HepG2 (cell line): ENCODE measurements at regions not wholly inside any gene's neighbourhood (a gene's known extent, or its start where the extent isn't known, plus 50 kb on each side); places are given as distances from the start of the nearest gene placed in this dataset.

ENCODE experiments used
- ATAC-seq: fragments of 200-7000 bp; cut with Tn5 transposase; 3 replicates; pipeline ENCODE4 v1.9.1; 2020; ENCODE audit warnings: mild to moderate bottlenecking, moderate library complexity
- BruUV-seq: library from RNA; stranded (reverse); fragments of 400-500 nt; replicated peaks from 2 replicates; lab custom pipeline; 2021; lab: Mats Ljungman, UMichigan
- CTCF ChIA-PET: fragments of 300-600 bp; formaldehyde crosslinking; extraction: SDS; loops from one replicate; lab custom pipeline; 2021; ENCODE audit warnings: low total read pairs, inconsistent platforms, low intra/inter-chr PET ratio; lab: Yijun Ruan, JAX
- POLR2A ChIA-PET: fragments of 350-600 bp; sonication (Branson Sonifier 250); formaldehyde crosslinking; loops from one replicate; lab custom pipeline; 2020; ENCODE audit warnings: antibody characterized with exemption, inconsistent platforms; lab: Yijun Ruan, JAX
- DNase-seq: peaks from one replicate; pipeline ENCODE4 v3.0.0-alpha.2; 2015; ENCODE audit warnings: low spot score
- FAIRE-seq: peaks from 3 replicates; lab custom pipeline; 2011; peaks lifted over from hg19 to GRCh38; lab: Jason Lieb, UNC
- H2AFZ ChIP-seq: one replicate; pipeline ENCODE4 v1.6.1; 2011; ENCODE audit warnings: low read length, inconsistent platforms
- H3K27ac ChIP-seq: fragments of 300-600 bp; 3 replicates; pipeline ENCODE4 v1.8.0; 2011; ENCODE audit warnings: mixed run types, mild to moderate bottlenecking, mixed read lengths, low read length, inconsistent platforms; ENCODE audit not compliant: insufficient read depth; ENCODE audit errors: extremely low read length
- H3K27me3 ChIP-seq, 2 experiments: fragments of 200-600 bp in 1 of 2; 2 replicates in 1 of 2; 3 replicates in 1 of 2; pipeline versions ENCODE4 v1.6.0 to v1.8.0; 2011; ENCODE audit warnings: low read length in 2 of 2, mild to moderate bottlenecking in 2 of 2, moderate library complexity in 2 of 2, inconsistent platforms in 1 of 2; ENCODE audit not compliant: insufficient read depth in 2 of 2, control insufficient read depth in 1 of 2
- H3K36me3 ChIP-seq, 2 experiments: fragments of 200-600 bp in 1 of 2; replicated peaks in 1 of 2; 2 replicates in 1 of 2; 3 replicates in 1 of 2; pipeline versions ENCODE4 v1.5.1 to v1.8.0; 2011; ENCODE audit warnings: low read length in 2 of 2, inconsistent platforms in 1 of 2; ENCODE audit not compliant: insufficient read depth in 2 of 2, control insufficient read depth in 1 of 2
- H3K4me1 ChIP-seq: 2 replicates; pipeline ENCODE4 v1.5.1; 2012; ENCODE audit warnings: low read length, inconsistent platforms; ENCODE audit not compliant: insufficient read depth
- H3K4me2 ChIP-seq: 2 replicates; pipeline ENCODE4 v1.6.0; 2011; ENCODE audit warnings: low read depth, low read length, inconsistent platforms
- H3K4me3 ChIP-seq, 3 experiments: fragments of 200-600 bp in 1 of 3; sonication (generic), shearing (Covaris generic) in 1 of 3; replicated peaks in 1 of 3; 2 replicates each; pipeline ENCODE4 v1.5.1; 2011 to 2016; ENCODE audit warnings: low read length in 3 of 3, inconsistent platforms in 2 of 3, low read depth in 2 of 3, mild to moderate bottlenecking in 2 of 3, control low read depth in 1 of 3, mixed read lengths in 1 of 3; ENCODE audit not compliant: insufficient read depth in 1 of 3
- H3K79me2 ChIP-seq: one replicate; pipeline ENCODE4 v1.6.1; 2011; ENCODE audit warnings: low read length, inconsistent platforms; ENCODE audit not compliant: insufficient read depth
- H3K9ac ChIP-seq: 2 replicates; pipeline ENCODE4 v1.6.0; 2011; ENCODE audit warnings: mild to moderate bottlenecking, low read depth, low read length, inconsistent platforms; ENCODE audit not compliant: insufficient read depth
- H3K9me3 ChIP-seq: 2 replicates; pipeline ENCODE4 v1.5.1; 2012; ENCODE audit warnings: mild to moderate bottlenecking, low read length
- H4K20me1 ChIP-seq: 2 replicates; pipeline ENCODE4 v1.6.0; 2011; ENCODE audit warnings: inconsistent platforms, mild to moderate bottlenecking, low read length, moderate library complexity; ENCODE audit not compliant: insufficient read depth
- HINFP ChIP-seq: sonication (generic); formaldehyde crosslinking; IDR thresholded peaks from 2 replicates; pipeline ENCODE4 v1.4.0; 2020; ENCODE audit warnings: low read depth, mild to moderate bottlenecking, missing genetic modification reagents
- NONO ChIP-seq, 2 experiments: fragments of 450-650 bp in 1 of 2; sonication (generic) in 1 of 2; formaldehyde crosslinking in 1 of 2; IDR thresholded peaks in 1 of 2; conservative IDR thresholded peaks in 1 of 2; 2 replicates each; pipeline versions ENCODE4 v1.6.1 to v1.8.0; 2017 to 2022; ENCODE audit warnings: mild to moderate bottlenecking in 1 of 2, missing genetic modification reagents in 1 of 2, moderate library complexity in 1 of 2
- NR0B2 ChIP-seq: sonication (generic); formaldehyde crosslinking; IDR thresholded peaks from 2 replicates; pipeline ENCODE4 v1.4.0; 2020; ENCODE audit warnings: mild to moderate bottlenecking, missing genetic modification reagents
- REL ChIP-seq: sonication (generic); formaldehyde crosslinking; conservative IDR thresholded peaks from 2 replicates; pipeline ENCODE4 v1.8.0; 2022; ENCODE audit warnings: mild to moderate bottlenecking, missing genetic modification reagents, moderate library complexity
- SIN3B ChIP-seq: fragments of 150-350 bp; IDR thresholded peaks from 2 replicates; pipeline ENCODE4 v1.6.1; 2014; ENCODE audit warnings: low read length
- SRSF9 ChIP-seq: fragments of 200-400 bp; formaldehyde crosslinking; IDR thresholded peaks from 2 replicates; pipeline ENCODE4 v1.6.1; 2018; ENCODE audit warnings: borderline replicate concordance, mild to moderate bottlenecking, low read depth, low read length; ENCODE audit not compliant: insufficient read depth, poor library complexity, severe bottlenecking
- ZNF142 ChIP-seq: sonication (generic); formaldehyde crosslinking; IDR thresholded peaks from 2 replicates; pipeline ENCODE4 v1.4.0; 2020; ENCODE audit warnings: missing genetic modification reagents
- ZNF180 ChIP-seq: sonication (generic); formaldehyde crosslinking; IDR thresholded peaks from 2 replicates; pipeline ENCODE4 v1.4.0; 2020; ENCODE audit warnings: low read depth, missing genetic modification reagents, borderline replicate concordance
- ZNF24 ChIP-seq: fragments of 450-650 bp; IDR thresholded peaks from 2 replicates; pipeline ENCODE4 v1.6.1; 2017; ENCODE audit warnings: antibody characterized with exemption, mild to moderate bottlenecking
- ZNF282 ChIP-seq: fragments of 450-650 bp; IDR thresholded peaks from 2 replicates; pipeline ENCODE4 v1.6.1; 2018; ENCODE audit not compliant: partially characterized antibody
- ZNF558 ChIP-seq: sonication (generic); formaldehyde crosslinking; IDR thresholded peaks from 2 replicates; pipeline ENCODE4 v1.9.0; 2022; ENCODE audit warnings: mild to moderate bottlenecking, missing genetic modification reagents, borderline replicate concordance
- WGBS: methylation state at CpG from one replicate; pipeline ENCODE4 v1.1.6; 2017; ENCODE audit warnings: low lambda C conversion rate; 5-methylcytosine and 5-hydroxymethylcytosine counted together
- in situ Hi-C: cut with HindIII; loops from 2 replicates; pipeline ENCODE4 v1.10.0; 2017; ENCODE audit warnings: low pct_unique_long_range_greater_than_20kb; ENCODE audit not compliant: extremely low pct_ligation_motif_present
- intact Hi-C: fragments of 100-400 bp; cut with micrococcal nuclease; formaldehyde crosslinking; loops from one replicate; pipeline ENCODE4 v1.10.0; 2022; ENCODE audit not compliant: unreplicated experiment

- H3K9ac ChIP-seq: no peak overlapping the region
- H2AFZ ChIP-seq: no peak overlapping the region
- 0% methylated on average over 2 of the region's 2 CpGs for WGBS
- in situ Hi-C loops (no loop called here), intact Hi-C loops (no loop called here)
- no peak overlapping the region for H3K4me3 ChIP-seq
- no TSS peak for BruUV-seq
- POLR2A ChIA-PET: no interaction called here
- ATAC-seq (no peak), DNase-seq (no peak), FAIRE-seq (no peak)
- no peak overlapping the region for H3K4me2 ChIP-seq
- H4K20me1 ChIP-seq: no peaks in the 10 kb centered on the region
- CTCF ChIA-PET: no interaction called here
- no peaks in the 10 kb centered on the region for H3K36me3 ChIP-seq
- TF ChIP-seq NONO (IDR thresholded peaks at IDR 0.05): no peak
- TF ChIP-seq NONO (CRISPR knock-in tag; conservative IDR thresholded peaks at IDR 0.05): no peak
- H3K79me2 ChIP-seq: no peaks in the 10 kb centered on the region
- H3K9me3 ChIP-seq: no peaks in the 10 kb centered on the region
- H3K27me3 ChIP-seq: no peaks in the 10 kb centered on the region
- no peaks in the 10 kb centered on the region for H3K4me1 ChIP-seq
- H3K27ac ChIP-seq: no peak overlapping the region
Observed at GRCh38 chr1:58183286-58183685, 363.2 kb downstream of the OMA1 start.

GRCh38 chr1:58180537-58180936, 366.0 kb downstream of the OMA1 start:
- in situ Hi-C loops (no loop called here), intact Hi-C loops (no loop called here)
- ChIA-PET CTCF (no interaction called here), POLR2A (no interaction called here)
- no TSS peak for BruUV-seq
- no peaks in the 10 kb centered on the region for H4K20me1 ChIP-seq
- H3K79me2 ChIP-seq: no peaks in the 10 kb centered on the region
- no peaks in the 10 kb centered on the region for H3K36me3 ChIP-seq
- no peak for ATAC-seq
- no peak for FAIRE-seq
- H3K27ac ChIP-seq: no peak overlapping the region
- 9% methylated on average over 2 of the region's 2 CpGs for WGBS
- H3K4me3 ChIP-seq: no peak overlapping the region
- no peak overlapping the region for H3K4me2 ChIP-seq
- no peaks in the 10 kb centered on the region for H3K9me3 ChIP-seq
- H2AFZ ChIP-seq: no peak overlapping the region
- H3K4me1 ChIP-seq: no peaks in the 10 kb centered on the region
- H3K27me3 ChIP-seq: no peaks in the 10 kb centered on the region
- no peak for DNase-seq
- H3K9ac ChIP-seq: no peak overlapping the region
- no peak for TF ChIP-seq SRSF9
- TF ChIP-seq ZNF24: no peak
- no peak for TF ChIP-seq ZNF282
- no peak for TF ChIP-seq SIN3B
- TF ChIP-seq HINFP (CRISPR knock-in tag): no peak
- no peak for TF ChIP-seq REL (CRISPR knock-in tag)
- no peak for TF ChIP-seq NR0B2
- no peak for TF ChIP-seq ZNF180 (CRISPR knock-in tag)
- no peak for TF ChIP-seq ZNF142
- TF ChIP-seq ZNF558: no peak
